NCI-H187 treated with DMSO at 0.1 percent for 48 hours (cell line): ENCODE measurements at regions not wholly inside any gene's neighbourhood (a gene's known extent, or its start where the extent isn't known, plus 50 kb on each side); places are given as distances from the start of the nearest gene placed in this dataset.
"Not testable (repeated sequence)": the region's sequence is repeated elsewhere in the genome, so short reads cannot be mapped to it uniquely, and the experiment has no call there.

Experiments used
- DNase-seq: peaks from one replicate; lab custom pipeline; 2025; lab: John Stamatoyannopoulos, UW

DNA sequence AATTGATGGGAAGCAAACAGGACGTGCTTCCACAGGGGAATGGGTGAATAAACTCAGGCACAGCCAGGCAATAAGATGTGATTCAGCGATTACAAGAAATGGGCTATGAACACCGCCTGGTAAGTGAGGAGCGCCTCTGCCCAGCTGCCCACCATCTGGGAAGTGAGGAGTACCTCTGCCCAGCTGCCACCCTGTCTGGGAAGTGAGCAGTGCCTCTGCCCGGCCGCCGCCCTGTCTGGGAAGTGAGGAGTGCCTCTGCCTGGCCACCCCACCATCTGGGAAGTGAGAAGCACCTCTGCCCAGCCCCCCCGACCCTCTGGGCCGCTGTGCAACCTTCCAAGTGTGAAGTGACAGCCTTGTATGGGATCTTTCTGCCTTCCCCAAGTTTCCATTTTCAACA, 73.2 kb upstream of the PRR5 start:
- DNase-seq: no peak

- DNase-seq: no peak
These were observed 73.7 kb upstream of the PRR5 start for GRCh38 chr22:44628273-44628672.

DNA sequence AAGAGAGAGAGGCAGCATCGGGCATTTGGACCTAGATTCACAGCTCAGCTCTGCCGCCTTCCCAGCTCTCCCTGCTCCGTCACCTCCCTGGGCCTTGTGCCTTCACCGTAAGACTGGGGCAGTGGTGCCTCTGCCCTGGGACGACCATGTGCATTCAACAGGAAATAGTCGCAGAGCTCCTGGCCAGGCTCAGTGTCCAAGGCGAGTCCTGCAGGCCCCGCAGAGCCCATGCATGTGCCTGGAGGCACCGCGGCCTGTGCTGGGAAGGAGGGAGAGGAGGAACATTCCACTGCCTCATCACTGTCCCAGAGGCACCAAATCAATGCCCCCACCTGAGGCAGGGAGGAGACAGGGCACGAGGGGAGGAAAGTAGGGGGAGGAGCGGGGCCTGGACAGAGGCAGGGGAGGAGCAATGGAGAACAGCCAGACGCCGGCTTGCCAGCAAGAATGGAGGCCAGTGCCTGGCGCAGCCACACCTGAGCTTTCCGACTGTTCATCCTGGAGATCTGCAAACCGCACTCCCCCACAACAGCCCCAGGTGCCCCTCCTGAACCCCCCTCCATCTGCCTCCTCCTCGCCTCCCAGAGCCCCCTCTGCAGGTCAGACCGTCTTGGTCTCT, 74.4 kb upstream of the PRR5 start:
- DNase-seq: no peak

DNA sequence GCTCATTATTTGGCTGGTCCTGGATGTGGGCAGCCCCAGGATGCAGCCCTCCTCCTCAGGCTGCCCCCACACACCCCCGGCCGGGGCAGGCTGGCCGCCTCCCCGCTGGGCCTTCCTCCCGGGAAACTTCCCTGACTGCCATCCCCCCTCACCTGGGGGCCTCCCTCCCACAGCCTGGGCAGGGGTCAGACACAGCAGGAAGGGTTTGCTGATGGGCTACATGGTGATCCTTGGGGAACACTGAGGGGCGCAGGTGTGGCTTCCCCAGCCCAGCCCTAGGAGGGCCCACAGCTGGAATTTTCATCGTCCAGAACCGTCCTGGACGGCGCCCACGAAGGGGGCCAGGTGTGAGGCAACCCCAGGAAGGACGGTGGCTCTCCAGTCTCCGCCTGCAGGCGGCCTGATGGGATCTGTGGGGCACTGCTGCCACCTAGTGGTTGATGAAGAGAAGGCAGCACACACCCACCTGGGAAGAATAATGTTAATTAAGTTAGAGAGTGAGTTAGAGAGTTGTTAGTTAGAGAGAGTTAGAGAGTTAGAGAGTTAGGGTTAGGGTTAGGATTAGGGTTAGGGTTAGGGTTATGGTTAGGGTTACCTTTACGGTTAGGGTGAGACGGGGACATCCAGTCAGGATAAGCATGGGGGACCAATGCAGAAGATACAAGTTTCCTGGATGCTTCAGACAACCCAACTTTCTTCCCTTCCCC, 75.9 kb upstream of the PRR5 start:
- DNase-seq: no peak

DNA sequence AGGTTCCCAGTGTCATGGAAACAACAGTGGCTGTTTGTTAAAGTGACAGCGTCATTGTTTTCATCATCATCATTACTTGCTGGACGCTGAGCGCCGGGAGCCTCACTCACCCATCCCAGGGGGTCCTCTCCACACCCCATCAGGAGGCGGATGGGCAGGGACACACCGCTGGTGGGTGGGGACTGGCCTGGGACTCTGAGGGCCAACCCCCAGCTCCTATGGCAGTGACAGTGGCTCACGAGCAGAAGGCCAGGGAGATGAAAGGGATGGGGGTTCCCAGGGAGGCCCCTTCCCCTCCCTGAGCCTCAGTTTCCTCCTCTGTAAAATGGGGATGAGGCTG, 76.6 kb upstream of the PRR5 start:
- DNase-seq: no peak

- DNase-seq: no peak
These were observed 77.1 kb upstream of the PRR5 start for GRCh38 chr22:44624689-44625420.

DNA sequence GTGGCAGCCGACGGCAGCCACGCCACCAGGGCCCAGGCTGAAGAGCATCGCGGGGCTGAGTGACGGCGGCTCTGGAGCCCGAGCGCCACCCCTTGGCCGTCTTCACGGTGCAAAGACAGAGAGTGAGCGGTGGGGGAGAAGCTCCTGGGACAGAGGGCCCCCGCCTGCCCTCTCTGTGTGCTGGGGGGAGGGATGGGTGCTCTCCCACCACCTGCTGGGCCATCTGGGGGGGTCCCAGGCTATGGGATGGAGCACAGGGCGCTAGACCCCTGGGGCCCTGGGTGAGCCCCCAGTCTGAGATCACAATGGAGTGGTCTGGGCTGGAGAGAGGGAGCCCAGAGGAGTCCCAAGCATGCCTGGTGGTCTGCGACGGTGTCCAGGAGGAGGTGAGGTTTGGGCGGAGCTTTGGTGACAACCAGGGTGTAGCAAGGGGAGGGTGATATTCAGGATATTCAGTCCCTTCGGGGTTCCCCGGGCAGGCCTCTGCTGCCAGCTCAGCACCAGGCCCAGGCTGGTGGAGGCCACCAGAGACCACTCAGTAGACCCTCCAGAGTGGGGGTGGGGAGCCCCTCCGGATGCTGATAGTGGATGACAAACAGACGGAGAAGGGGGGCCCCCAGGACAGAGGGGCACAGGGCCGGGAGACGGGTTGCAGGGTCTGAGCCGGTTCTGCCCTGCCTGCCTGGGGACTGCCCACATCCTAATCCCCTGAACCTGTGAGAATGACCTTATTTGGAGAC, 78.1 kb upstream of the PRR5 start:
- no peak for DNase-seq

DNA sequence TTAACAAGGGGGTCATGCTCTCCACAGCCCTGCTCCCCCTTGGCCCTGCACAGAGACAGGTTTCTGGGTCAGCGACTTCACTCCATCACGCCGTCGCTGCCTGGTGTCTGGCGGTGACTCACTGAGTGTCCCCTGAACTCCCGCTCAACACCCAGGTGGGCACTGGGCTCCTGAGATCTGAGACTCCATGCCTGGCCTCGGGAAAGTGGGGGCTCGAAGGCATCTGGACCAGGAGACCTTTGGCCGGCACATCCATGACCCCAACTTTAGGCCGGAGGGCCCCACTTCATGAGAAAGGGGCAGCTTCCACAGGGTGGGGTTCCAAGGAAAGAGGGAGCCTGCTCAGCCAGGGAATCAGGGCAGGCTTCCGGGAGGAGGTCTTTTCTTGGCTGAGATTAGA, 79.3 kb upstream of the PRR5 start:
- no peak for DNase-seq

GRCh38 chr22:44622147-44622427, 79.9 kb upstream of the PRR5 start:
- DNase-seq: no peak

DNA sequence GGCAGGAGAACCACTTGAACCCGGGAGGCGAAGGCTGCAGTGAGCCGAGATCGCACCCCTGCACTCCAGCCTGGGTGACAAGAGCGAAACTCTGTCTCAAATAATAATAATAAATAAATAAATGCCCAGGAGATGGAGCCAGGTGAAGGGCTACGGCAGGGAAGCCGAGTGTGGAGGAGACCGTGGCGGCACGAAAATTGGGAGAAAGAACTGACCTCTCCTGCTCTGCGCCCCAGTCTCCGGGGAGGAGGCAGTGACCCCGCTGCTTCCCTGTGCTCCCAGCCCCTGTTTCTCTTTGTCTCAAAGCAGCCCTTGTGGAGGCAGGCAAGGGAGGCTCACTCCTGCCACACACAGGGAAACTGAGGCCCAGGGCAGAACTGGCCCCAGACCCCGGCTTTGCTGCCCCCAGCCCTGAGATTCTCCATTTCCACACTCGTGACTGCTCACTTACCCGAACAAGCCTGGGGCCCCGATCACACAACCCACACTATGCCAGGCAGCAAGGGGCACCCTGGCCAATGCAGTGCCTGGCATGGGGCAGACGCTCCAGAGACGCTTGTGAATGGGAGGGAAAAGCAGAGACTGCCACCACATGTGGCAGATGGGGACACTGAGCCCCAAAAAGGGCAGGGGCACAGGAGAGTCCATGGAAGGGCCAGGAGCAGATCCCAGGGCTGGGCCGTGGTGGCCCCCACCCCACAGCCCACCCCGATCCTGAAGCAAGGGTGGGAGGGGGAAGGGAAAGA, 80.4 kb upstream of the PRR5 start:
- no peak for DNase-seq

GRCh38 chr22:44620841-44621257, 81.2 kb upstream of the PRR5 start:
- no peak for DNase-seq

- DNase-seq: no peak
These were observed 81.7 kb upstream of the PRR5 start for GRCh38 chr22:44620129-44620840.

- not testable (repeated sequence) for DNase-seq
These were observed 82.4 kb upstream of the PRR5 start for GRCh38 chr22:44619560-44620128.

DNA sequence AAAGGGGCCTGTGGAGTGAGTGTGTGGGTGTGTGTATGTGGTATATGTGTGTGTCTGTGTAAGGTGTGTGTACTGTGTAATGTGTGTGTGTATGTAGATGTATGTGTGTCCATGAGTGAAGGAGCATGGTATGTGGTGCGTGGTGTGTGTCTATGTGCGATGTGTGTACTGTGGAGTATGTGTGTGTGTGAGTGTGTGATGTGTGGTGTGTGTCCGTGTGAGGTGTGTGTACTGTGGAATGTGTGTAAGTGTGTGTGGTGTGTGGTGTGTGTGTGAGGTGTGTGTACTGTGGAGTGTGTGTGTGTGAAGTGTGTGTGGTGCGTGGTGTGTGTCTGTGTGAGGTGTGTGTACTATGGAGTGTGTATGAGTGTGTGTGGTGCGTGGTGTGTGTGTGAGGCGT, 83.1 kb upstream of the PRR5 start:
- DNase-seq: not testable (repeated sequence)

GRCh38 chr22:44618400-44618799, 83.6 kb upstream of the PRR5 start:
- no peak for DNase-seq

GRCh38 chr22:44617828-44618227, 84.2 kb upstream of the PRR5 start:
- no peak for DNase-seq

DNA sequence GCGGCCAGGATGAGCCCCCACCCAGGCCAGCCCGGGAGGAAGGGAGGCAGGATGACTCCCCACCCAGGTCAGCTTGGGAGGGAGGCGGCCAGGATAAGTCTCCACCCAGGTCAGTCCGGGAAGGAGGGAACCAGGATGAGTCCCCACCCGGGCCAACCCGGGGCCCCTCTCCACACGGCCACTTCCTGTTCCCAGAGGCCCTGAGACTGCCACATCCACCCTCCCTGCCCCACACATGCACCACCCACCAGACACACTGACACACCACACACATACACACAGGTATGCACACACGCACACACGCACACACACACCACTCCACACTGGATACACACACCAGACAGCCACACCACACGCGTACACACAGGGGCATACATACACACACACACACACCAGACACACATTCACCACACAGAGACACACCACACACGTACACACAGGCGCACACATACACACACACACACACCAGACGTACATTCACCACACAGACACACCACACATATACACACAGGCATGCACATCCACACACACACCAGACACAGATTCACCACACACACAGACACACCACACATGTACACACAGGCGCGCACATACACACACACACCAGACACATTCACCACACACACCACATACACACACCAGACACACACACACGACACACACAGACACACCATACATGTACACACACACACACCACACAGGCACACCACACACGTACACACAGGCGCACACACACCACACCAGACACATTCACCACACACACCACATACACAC, 84.9 kb upstream of the PRR5 start:
- DNase-seq: no peak

GRCh38 chr22:44616461-44616860, 85.5 kb upstream of the PRR5 start:
- no peak for DNase-seq

GRCh38 chr22:44615602-44616180, 86.3 kb upstream of the PRR5 start:
- DNase-seq: no peak

- DNase-seq: no peak
These were observed 86.9 kb upstream of the PRR5 start for GRCh38 chr22:44615146-44615545.
